IPS-18c (cell line): ENCODE measurements at regions not wholly inside any gene's neighbourhood (a gene's known extent, or its start where the extent isn't known, plus 50 kb on each side); places are given as distances from the start of the nearest gene placed in this dataset.

ENCODE experiments used
- H3K4me3 ChIP-seq: 2 replicates; pipeline ENCODE4 v1.7.0; 2013; ENCODE audit warnings: low read depth, mild to moderate bottlenecking, low read length, moderate library complexity; ENCODE audit not compliant: insufficient read depth
- H3K9me3 ChIP-seq: one replicate; pipeline ENCODE4 v1.6.1; 2013; ENCODE audit warnings: mild to moderate bottlenecking, low read length, moderate library complexity; ENCODE audit not compliant: control insufficient read depth, insufficient read depth

DNA sequence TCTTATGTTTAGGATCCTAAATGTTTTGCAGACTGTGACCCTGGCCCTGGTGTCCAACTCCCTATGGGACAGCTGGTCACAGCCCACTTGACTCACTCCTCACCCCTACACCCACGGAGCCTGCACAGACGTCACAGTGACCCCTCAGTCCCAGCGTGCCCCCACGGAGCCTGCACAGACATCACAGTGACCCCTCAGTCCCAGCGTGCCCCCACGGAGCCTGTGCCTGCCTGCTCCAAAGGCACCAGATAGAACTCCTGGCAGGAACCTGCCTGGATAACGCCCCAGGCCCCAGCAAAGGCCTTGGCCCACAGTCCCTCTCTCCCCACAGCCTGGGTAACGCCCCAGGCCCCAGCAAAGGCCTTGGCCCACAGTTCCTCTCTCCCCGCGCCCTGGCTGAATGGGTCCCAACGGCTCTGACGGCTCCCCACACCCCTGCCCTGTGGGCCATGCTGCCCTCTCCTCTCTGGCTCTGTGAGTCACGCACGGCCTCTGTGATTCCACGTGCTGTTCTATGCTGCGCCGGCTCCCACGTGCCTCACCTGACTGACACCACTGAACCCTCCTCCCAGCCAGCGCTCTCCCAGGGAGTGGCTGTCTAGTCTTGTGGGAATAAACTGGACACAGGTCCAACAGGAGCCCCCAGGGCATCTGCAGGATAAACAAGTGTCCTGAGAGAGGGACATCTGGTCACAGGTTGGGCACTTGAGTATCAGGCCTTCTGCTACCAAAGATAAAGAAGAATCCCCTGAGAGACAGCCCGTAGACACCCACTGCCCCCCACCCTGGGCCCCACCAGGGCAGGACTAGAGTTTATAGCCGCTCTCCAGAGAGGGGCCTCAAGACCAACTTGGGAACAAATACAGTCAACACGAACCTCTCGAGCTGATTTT is 250.3 kb downstream of the BRD1 start:
- Histone ChIP-seq H3K4me3 (no peak overlapping the region), H3K9me3 (no peaks in the 10 kb centered on the region)

DNA sequence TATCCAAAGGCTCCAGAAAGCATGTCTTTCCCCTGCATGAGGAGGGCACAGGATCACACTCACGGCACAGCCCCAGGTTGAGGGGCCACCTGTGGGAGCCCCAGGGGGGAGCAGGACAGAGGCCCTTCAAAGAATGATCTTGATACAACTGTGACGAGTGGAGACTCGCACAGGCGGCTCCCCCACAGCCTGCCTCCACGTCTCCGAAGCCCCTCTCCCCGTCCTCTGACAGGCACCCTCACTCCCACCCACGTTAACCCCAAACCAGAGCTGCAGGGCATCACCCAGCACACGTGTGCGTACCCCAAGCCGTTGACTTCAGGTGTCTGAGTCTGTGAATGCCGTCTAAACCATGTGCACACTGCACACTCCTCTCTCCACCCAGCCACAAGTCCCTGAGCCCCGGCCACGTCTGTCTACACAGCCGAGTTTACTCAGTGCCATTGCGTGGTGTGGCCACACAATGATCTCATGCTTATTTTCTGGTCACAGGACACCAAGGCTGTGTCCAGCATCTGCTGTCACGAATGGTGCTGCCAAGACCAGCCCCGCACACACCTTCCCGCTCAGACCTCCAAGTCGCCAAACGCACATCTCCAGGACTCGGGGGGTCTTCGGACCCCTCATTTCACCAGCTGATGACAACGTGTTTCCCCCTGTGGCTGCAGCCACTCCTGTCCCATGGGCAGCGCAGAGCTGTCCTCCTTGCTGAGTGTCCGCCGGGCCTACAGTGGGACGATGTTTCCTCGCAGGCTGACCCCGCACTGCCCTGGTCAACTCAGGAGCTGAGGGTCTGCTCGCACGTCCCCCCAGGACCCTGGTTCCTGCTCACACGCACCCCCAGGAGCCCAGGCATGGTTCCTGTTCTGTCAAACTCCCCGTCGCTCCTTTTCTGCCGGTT is 251.2 kb downstream of the BRD1 start:
- Histone ChIP-seq H3K4me3 (no peak overlapping the region), H3K9me3 (no peaks in the 10 kb centered on the region)

DNA sequence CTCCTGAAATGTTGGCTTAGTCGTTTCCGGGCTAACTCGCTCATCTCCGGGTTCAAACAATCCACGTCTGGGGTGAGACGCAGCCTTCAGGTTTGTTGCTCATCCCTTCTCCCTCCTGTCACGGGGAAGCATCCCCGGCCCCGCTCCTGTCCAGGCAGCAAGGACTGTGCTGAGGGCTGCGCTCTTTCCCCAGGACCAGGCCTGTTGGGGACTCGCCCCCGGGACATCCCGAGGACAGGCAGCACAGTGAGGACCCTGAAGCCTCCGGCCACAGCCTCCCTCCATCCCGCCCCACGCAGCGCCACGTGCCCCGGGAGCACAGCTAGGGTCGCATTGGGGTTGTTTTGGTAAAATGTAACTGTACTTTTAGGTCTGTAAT is 252.0 kb downstream of the BRD1 start:
- no peak overlapping the region for H3K4me3 ChIP-seq
- H3K9me3 ChIP-seq = no peaks in the 10 kb centered on the region

DNA sequence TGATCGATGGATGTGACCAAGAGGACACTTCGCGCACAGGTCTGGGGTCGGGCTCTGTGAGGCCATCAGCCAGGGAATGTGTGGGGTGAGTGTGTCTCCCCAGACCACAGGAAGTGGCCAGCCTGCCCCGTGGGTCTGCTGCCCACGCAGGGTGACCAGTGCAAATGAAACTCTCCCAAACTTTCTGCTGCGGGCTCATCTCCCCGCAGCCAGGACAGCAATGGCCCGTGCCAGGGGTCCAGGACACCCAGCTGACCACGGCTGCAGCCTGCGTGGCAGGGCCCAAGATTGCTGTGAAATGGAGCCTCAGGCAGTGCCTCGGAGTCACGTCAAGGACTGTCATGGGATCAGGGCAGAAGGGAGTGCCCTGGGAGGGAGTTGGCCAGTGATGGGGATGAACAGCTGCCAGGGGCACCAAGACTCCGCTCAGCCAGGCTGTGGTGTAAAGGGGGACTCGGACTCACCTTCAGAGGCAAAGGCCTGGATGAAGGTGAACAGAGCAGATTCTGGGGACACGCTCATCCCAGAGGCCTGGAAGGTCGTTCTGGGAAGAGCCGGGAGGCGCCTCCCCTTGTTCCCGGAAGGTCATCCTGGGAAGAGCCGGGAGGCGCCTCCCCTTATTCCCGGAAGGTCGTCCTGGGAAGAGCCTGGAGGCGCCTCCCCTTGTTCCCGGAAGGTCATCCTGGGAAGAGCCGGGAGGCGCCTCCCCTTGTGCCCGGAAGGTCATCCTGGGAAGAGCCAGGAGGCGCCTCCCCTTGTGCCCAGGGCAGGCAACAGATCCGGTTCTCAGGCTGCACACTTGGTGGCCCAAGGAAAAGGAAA is 252.6 kb downstream of the BRD1 start:
- Histone ChIP-seq H3K4me3 (no peak overlapping the region), H3K9me3 (no peaks in the 10 kb centered on the region)

DNA sequence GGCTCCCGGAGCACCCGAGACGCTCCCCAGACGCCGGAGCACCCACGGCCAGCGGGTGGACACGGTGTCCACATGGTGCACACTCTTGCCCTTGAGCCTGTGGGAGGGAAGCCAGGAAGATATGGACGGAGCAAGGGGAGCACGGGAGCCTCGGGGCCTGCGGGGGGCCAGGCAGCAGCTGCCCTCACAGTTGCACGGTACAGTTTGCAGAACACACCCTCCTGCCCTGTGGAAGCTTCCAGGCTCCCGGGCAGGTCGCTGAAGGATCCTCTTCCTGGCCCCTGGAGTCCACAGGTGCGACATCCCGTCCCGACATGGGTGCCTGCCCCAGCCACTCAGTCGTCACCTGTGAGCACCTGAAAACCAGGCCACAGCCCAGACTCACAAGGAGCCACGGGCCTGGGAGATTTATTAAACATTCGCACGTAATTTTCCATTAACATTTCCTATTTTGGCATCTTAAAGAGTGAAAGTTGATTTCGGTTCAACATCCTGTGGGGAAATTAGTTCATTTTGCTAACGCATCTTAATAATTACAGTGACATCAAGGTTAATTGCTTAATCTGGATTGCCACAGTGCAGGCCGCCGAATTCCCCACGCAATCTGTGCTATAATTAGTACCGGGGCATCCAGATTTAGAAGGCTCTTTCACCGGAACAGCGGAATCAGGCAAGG is 253.3 kb downstream of the BRD1 start:
- H3K4me3 ChIP-seq = no peak overlapping the region
- H3K9me3 ChIP-seq = no peaks in the 10 kb centered on the region

DNA sequence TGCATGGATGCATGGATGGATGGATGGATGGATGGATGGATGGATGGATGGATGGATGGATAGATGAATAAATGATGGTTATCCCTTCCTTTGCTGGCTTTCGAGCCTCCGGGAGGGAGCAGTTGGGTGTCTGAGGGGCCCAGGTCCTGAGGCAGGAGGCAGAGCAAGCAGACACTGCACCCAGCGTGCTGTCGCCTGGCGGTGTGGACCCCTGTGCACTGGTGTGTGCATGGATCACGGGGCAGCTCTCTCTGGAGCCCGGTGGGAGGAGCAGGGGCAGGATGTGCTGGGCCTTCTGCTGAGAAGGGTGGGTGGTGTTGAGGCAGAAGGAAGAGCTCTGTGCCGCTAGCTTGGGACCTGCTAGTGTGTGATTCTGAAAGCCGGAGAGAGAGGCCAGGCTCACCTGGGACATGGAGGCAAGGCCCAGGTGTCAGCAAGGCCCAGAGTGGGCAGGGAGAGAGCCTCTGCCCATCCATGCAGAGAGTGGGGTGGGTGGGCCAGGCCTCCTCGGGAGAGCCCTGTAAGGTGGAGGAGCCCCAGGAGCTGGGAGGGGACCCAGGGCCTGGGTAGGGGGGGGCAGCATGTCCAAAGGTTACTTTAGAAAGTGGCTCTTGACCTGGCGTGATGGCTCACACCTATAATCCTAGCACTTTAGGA is 254.4 kb downstream of the BRD1 start:
- Histone ChIP-seq H3K9me3 (no peaks in the 10 kb centered on the region), H3K4me3 (no peak overlapping the region)

DNA sequence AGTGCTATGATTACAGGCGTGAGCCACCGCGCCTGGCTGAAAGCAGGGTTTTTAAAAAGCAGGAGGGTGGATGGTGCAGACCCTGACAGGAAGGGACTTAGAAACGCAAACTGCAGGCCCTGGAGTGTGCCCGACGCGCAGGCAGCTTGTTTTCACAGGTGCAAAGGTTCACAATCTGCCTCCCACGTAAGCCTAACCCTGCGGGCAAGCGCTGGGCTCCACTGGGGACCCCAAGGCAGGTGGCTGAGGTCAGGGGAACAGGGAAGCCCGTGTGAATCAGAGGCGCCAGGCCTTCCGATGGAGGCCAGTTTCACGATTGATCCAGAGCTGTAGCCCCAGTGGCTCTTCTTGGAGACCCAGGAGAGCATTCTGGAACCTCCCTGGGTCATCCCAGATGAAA is 256.3 kb downstream of the BRD1 start:
- no peaks in the 10 kb centered on the region for H3K9me3 ChIP-seq
- H3K4me3 ChIP-seq = no peak overlapping the region

DNA sequence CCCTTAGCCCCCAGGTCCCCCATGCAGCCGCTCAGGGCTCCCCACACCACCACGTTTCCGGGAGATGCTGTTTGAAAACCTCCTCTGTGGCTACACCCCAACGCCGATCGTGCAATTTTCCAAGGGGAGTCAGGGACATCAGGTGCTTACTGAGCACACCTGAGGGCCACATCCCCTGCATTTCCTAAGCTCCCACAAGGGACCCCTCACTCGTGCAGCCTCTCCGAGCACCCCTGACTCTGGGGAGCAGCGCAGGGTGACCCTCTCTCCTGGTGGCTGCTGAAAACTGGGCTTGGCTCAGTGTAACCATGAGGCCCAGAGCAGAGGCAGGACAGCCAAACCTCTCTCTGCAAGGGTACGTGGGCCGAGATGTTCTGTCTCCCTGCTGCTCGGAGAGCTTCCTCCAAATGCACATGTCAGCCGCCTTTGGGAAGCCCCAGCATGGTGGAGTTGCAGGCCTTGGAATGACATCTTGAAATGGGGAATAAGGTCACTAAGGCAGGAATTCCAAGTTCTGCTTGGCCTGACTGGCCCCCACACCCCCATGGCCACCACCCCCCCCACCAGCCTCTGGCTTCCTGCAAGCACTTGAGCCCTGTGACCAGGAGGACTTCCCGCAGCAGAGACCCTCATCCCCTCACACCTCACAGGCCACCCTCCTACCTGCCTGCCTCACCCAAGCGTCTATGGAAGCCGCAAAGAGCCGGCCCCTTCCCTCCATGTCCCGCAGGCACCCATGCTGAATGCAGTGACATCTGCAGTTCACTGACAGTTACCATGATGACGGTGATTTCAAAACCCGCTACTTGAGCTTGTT is 257.4 kb downstream of the BRD1 start:
- H3K9me3 ChIP-seq = no peaks in the 10 kb centered on the region
- H3K4me3 ChIP-seq = no peak overlapping the region

DNA sequence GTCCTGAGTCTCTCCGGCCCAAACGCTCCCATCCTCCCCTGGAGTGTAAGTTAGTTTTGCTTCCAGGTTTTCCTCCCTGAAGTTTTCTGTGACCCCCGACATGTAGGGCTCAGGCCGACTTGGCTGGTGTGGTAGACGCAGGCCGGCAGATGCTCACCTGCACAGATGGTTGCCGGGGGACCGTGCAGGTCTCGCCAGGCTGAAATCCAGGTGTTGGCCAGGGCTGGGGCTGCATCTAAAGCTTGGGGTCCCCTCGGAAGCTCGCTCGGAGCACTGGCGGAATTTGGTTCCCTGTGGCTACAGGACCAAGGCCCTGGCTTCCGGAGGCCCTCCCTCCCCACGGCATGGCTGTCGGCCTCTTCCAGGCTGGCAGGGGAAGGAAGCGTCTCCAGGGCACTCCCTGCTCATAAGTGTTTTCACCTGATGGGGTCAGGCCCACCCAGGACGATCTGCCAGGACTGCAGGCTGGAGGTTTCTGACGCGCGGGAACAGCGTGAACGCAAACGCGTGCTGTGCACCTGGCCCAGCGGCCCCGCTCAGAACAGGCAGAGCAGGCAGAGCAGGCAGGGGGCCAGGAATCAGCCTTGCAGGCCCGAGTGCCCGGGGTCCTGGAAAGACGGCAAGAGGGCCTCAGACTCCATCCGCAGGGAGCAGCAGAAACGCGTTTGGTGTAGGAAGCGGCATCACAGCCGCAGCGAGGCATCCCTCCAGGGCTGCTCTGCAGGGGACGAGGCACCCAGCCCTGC is 258.2 kb downstream of the BRD1 start:
- H3K4me3 ChIP-seq = no peak overlapping the region
- H3K9me3 ChIP-seq = peaks cover 3% of the 10 kb centered on the region

DNA sequence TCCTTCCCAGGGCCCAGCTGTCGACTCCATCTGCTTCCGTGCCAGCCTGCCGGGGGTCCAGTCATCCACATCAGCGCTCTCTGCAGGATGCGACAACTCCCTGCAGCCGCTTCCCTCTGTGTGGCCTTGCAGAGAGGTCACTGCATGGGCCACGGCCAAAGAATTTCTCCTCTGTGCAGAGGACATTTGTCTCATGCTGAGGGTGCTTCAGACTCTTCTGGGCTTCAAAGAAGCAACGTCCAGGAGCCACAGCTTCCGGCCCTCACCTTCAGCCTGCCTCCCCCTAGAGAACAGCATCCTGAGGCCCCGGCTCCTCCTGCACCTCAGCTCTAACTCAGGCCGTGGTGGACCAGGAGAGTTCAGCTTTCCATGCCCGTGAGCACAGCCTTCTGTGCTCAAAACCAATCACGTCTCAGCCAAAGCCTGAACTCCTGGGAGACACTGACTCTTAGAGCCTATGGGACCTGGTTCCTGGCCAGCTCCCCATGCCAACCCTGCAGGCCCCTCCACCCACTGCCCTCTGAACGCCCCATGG is 258.9 kb downstream of the BRD1 start:
- Histone ChIP-seq H3K9me3 (peaks cover 3% of the 10 kb centered on the region), H3K4me3 (no peak overlapping the region)

DNA sequence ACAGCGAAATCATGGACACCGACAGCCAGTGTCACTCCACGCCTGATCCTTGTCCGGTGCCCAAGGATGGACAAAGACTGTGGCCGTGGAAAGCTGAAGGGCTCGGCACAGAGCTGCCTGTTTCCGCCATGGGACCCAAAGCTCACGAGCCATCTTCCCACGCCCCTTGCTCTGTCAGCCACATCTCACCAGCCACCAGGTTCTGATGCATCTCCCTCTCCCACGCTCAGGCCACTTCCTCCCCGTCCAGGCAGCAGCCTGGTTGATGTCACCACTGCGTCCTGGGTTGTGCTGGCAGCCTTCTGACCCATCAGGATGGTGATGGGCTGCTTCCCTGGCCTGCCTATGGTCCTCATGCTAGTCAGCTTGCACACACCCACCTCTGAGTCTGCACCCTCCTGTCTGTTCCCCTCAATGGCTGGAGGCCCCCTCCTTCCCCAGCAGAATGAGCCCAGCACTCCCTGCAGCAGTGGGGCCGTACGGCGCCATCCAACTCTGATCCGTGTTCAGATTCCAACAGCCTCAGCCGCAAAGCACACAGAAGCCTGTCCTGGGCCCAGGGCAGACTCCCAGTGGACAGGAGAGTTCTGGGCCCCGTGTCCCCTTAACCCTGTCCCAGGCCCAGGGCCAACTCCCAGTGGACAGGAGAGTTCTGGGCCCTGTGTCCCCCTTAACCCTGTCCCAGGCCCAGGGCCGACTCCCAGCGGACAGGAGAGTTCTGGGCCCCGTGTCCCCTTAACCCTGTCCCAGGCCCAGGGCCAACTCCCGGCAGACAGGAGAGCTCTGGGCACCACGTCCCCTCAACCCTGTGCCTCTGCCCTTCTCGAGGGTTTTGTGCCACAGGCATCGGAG is 259.5 kb downstream of the BRD1 start:
- no peak overlapping the region for H3K4me3 ChIP-seq
- H3K9me3 ChIP-seq = peaks cover 3% of the 10 kb centered on the region

DNA sequence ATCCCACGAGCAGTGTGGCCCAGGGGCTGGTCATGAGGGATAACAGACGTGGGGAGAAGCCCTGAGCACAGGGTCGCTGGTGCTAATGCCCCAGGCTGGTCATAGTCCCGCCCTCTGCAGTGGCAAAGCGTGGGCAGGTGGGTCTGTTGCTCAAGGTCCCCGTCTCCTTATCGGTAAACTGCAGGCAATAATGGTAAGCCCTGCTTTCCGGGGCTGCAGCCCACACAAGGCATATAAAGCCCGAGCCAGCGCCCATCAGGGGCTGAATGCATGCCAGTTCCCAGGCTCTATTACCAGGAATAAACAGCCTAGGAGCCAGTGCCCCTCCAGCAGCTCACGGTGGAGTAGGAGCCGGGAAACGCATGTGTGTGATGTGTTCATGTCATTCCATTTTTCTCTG is 261.0 kb downstream of the BRD1 start:
- Histone ChIP-seq H3K9me3 (peaks cover 3% of the 10 kb centered on the region), H3K4me3 (no peak overlapping the region)

DNA sequence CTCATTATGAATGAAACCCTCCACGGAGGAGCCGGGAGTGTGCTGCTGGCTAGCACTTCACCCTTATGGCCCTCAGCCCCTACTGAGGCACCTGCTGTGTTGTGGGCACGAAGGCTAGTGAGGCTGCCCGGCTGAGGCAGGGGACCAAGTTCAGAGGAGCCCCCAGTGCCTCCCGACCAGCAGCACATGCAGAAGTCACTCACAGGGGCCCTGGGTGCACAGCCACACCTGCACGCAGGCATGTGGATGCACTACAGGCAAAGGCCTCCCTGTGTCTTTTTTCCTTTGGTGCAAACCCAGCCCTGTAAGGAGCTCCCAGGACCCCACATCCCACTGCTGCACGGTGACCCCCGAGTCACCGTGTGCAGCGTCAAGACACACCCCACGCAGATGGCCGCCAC is 261.5 kb downstream of the BRD1 start:
- Histone ChIP-seq H3K9me3 (peaks cover 3% of the 10 kb centered on the region), H3K4me3 (no peak overlapping the region)

DNA sequence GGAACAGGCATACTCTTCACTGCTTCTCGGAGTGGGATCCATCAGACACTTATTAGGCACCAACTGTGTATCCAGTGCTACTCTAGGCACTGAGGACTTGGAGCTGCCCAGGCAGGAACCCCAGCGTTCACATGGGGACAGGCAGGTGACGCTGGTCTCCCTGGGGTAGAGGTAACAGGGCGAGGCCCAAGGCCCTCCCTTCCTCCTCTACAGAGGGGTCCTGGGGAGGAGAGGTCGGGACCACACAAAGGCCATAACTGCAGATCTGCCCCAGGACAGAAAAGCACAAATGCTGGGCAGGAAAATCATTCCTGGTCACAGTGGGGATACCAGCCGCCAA is 262.2 kb downstream of the BRD1 start:
- H3K4me3 ChIP-seq = no peak overlapping the region
- peaks cover 3% of the 10 kb centered on the region for H3K9me3 ChIP-seq
